Ecto neural progenitor cell (in vitro differentiated cells): ENCODE measurements at regions not wholly inside any gene's neighbourhood (a gene's known extent, or its start where the extent isn't known, plus 50 kb on each side); places are given as distances from the start of the nearest gene placed in this dataset.
A peak's percentile ranks its signal among the peaks of the same experiment; 100 is the strongest.

Experiments used
- DNase-seq: peaks from one replicate; pipeline ENCODE4 v3.0.0-alpha.2; 2018; ENCODE audit warnings: low spot score

DNA sequence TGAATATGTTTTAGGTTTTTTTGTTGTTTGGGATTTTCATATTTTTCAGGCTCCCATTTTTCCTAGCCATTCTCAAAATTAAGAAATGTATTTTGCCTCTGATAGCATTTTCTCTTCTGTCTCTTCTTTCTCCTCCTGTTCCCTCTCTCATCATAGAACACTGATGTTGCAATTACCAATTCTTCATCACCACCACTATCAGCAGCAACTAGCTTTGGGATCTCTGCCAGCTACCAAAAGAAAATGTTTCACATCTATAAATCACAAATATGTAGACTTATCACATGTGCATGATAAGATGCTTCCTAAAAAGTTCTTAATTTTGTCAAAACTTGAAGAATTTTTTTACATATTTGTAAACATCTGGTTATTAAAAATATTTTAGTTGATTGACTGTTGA lies 887.1 kb downstream of the MAT2B start:
- DNase-seq, result no peak

DNA sequence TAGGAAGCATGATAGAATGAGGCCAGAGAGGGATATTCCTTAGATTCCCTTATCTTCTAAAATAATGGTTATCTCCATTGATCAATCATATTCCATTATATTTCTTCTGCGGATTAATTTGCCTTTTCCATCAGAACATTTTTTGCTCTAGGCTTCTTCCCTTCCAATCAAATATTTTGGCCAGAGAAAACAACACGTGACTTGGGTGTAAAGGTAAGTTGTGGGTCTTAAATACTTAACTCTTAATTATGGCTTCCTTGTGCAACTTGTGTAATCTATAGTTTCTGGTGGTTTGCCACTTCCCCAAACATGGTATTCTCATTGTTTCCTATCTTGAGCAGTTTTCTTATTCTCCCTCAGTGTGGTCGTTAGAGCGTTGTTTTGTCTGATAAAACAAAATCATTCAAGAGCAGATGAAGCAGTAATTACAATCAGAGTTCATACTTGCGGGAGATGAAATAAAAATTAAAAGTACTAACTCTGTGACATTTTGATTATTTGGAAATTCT lies 889.3 kb downstream of the MAT2B start:
- DNase-seq, result no peak

DNA sequence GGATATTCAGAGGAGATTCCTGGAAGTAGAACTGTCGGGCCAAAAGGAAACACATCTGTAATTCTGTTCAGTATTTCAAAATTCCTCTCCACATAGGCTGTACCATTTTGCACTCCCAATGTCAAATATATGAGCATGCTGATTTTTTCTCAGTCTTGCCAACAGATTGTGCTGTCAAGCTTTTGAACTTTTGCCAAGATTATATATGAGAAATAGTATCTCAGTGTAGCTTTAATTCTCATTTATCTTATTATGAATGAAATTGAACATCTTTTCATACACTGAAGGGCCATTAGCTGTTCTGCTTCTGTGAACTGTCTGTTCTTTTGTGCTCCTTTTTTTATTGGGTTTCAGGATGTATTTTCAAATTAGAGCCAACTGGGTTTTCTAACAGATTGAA lies 907.1 kb downstream of the MAT2B start:
- DNase-seq, result no peak

DNA sequence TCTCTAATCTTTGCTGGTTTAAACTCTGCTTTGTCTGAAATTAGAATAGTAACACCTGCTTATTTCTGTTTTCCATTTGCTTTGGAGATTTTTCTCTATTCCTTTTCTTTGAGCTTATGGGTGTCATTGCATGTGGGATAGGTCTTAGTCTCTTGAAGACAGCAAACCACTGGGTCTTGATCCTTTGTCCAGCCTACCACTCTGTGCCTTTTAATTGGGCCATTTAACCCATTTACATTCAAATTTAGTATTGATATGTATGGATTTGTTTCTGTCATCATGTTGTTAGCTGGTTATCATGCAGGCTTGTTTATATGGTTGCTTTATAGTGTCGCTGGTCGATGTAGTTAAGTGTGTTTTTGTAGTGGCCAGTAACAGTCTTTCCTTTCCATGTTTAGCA lies 914.7 kb downstream of the MAT2B start:
- no peak for DNase-seq

DNA sequence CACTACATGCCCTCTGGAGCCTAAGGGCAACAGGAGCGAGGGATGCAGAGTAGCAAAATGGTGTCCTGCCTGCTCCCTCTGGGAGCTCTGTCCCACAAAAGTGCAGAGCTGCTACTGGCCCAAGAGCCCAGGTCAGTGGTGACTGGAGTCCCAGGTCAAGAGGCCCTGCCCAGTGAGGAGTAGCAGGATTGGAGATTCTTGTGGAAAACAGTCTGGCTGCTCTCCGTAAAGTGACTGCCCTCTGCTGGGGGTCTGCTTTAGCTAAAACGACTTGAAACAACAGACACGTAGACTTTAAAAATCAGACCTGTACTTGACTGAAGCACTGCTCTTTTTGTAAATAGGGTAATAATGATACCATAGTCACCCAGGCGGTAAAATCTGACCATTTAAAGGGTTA lies 917.0 kb downstream of the MAT2B start:
- peak; percentile 55 for DNase-seq

DNA sequence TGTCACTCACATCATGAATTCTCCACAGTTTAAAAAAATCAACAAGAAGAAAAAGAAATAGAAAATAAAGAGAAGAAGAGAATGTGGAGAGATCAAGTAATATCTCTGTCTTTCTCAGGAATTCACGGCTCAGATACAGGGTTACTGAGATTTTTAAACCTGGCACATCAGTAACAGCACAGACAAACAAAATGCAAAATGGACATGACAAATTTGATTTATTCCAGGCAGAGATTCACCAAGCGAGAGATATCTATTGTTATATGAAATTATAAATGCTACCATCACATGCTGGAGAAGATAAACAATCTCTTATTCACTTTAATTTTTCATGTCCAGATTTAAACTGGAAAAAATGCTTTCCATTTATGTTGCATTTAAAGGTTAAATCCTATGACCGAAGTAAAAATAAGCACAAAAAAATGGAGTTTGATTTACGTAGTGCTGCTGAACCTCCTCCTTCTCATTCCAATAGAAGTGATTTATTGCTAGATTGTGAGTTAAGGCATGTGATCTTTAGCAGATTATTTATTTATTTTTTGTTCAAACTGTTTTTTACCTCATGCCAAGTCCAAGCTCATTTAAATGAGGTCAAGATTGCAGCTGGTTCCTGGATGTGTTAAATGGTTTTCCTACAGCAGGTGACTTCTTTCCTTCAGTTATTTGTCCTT lies 926.4 kb downstream of the MAT2B start:
- no peak for DNase-seq

DNA sequence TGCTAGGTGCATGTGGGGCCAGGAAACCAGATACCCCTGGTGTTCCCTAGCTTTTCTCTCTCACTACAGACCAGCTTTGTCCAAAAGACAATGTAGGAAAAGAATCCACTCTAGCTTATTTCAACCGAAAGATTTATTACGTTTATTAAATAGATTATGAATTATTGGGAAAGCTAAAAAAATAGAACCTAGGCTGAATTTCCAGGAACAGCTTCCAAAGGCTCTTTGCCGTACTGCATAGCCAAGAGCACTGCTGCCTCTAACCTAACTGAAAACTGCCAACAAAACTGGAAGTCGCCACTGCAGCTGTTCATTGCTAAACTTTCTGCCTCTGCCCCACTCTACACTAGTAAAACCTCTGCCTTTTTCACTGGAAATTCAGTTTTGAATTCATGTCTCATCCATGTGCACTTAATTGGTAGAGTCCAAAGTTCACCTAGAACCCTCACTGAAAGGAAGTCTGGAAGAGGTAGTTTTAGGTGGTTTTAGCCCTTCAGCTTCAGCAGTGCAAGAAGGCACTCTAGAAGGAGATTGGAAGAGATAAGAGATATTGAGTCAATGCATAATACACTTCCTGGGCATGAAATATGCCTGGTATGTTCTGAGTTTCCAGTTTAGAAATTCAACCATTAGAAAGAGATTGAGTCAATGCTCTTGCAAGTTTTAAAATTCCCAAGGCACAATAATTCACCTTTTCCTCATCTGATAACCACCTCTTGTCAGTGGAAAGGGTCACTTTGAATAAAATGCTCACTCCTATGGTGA lies 927.9 kb downstream of the MAT2B start:
- no peak for DNase-seq

DNA sequence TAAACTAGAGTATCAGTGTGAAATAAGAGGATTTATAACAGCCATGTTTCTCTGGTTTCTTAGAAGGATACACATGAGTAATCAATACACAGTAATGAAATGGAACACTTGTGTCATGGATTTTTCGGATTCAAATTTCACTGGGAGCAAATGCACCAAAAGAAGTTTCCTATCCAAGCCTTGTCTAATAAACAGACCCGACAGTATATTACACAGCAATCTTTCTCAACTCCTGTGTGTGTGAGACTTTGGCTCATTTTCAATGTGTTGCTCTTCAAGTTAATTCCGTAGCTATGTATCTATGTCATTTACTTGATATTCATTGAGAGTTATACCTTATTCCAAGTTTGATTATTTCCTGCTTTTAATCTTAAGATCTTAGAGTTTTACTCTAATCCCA lies 930.2 kb downstream of the MAT2B start:
- no peak for DNase-seq

DNA sequence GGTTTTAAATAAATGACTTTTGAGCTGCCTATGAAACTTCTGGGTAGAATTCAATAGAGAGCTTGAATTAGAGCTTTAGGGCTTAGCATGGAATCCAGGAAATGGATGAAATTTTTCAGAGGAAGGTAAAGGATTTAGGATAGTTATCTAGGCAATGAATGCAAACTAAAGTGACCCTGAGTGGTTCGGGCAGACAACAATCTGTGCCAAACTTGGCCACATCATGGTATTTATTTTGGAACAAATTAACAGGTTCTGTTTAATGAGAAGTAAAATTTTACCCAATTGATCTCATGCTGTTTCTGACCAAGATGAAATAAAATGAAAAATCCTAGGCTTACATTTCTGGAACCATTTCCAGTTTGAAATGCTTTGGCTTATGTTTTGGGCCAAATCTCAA lies 934.4 kb downstream of the MAT2B start:
- DNase-seq, result no peak

DNA sequence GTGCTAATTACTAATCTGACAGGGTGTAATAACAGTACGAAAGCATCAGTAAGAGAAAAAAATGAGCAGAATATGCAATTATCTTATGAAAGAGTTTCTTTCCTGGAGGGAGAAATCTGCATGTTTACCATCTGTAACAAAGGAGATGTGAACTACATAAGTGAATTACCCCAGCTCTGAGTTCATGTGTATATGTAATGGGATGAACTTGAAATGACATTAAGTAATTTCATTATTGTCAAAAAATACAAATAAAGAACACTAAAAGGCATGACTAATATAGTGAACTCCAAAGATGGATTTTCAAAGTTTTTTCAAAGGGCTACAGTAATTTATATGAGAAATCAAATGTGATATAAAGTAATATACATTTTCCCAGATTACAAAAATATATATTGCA lies 944.0 kb downstream of the MAT2B start:
- no peak for DNase-seq

DNA sequence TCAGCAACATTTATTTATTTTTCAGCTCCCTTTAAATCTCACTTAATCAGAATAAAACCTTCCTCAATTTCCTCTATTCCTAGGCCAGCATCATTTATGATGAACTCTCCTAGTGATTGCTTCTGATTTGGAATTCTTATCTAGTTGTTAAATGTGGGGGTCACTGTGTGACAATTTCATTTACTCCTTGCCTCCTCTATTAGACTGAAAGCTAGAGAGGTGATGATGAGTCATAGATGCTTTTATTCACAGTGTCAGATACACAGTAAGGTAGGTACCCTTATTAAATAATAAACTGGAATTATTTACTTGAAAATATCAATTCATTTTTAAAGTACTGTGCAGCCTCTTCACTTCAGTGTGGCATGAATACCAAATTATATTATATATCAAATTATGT lies 960.6 kb downstream of the MAT2B start:
- DNase-seq, result no peak

DNA sequence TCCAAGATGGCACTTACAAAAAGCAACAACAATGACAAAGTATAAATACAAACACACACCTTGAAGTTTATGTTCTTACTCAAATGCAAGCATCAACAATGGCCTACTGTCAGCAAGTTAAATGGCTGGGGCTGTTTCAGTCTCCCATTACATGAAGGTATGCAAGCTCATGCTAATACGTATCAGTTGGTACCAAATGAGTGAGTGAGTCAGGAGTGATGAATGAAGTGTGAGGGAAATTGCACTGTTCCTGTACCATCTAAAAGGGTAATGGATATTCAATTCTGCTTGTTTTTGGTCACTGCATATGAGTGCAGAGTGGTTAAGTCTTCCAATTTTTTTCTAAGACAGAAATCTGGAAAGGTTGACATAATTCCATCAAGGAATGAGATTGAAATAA lies 964.9 kb downstream of the MAT2B start:
- DNase-seq, result no peak

DNA sequence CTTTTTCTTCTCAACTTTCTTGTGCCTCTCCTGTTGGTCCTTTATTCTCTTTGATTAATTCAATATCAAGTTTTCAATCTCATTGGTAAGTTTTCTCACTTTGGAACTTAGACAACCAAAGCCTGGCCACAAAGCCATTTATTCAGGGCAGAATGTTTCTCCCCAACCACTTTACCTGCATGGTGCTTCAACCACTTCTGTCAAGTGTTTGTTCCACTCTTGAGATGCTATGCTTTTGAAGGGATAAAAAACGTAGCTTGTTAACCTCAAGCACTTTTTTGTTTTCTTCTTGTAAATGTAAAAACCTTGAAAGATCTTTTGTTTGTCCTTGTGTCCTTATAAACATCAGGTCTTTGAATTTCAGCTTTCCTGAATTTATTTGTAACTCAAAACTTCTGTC lies 966.7 kb downstream of the MAT2B start:
- DNase-seq, result no peak

DNA sequence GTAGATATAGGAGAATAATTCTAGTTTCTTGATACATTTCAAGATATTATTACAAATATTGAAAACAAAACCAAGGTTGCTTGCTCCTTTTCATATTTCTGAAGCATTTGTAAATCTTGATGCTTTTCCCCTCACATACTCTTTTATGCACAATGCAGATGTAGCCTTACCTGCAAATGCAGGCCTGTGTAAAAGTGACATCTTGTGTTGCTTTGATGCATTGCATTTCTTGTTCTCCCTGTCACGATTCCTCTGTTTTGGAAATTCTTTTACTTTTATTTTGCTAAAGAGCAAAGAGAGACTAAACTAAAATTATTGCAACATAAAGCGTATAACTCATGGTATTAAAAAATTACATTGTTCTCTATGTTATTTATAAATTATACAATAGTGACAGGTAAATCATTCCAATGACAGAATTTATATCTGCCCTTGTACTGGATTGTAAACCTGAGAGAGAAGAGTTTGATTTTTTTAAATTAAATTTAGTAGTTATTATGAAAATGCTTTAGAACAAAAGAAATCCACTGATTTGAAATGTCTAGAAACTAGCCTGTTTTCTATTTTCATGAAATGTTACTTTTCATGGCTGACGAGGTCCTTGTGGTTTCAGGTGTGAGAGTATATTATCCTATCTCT lies 970.0 kb downstream of the MAT2B start:
- DNase-seq, result no peak

DNA sequence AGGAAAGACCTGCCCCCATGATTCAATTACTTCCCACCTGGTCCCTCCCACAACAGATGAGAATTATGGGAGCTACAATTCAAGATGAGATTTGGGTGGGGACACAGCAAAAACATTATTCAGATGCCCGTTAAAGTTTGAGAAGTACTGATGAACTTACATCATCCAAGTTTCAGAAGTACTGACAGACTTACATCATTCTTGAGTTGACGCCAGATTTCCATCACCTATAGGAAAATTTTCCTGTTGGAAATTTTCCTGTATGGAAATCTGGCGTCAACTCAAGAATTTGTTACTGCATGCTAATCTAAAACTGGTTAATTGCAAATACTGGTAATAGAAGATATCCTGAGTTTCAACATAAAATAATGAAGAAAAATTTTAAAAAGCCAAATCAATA lies 975.9 kb downstream of the MAT2B start:
- DNase-seq, result no peak

DNA sequence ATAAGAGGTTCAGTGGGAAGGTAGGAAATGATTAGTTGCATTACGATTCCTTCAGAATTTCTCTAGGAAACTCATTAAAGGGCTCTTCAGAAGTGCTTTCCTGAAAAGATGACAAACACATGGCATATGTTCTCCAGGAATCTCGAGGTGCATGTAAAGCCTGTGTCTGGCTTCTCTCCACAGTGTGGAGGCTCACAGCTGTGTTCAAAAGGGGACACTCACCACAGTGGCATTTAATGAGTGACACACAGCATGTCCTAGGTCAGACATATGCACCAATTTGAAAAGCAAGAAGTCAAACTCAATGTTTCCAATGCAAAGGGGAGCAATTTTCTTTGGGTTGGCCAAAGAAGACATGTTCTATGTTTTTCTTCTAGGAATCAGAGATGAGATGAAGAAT lies 976.9 kb downstream of the MAT2B start:
- DNase-seq, result no peak

DNA sequence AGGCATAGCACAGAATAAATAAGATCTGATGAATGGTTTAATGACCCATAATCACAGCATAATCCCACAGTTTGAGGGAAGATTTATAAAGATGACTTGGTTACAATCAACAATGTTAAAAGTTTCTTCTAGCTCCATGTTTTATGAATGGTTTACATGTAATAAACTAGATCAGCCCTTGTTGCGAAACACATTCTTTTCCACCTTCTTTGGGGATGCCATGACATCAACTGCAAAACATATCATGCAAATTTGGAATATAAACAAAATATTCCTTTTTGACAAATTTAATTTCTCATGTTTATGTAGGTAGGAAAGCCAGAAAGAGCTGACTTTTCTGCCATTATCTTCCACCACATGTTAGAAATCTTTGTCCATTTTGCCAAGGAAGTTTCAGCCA lies 979.5 kb downstream of the MAT2B start:
- no peak for DNase-seq

DNA sequence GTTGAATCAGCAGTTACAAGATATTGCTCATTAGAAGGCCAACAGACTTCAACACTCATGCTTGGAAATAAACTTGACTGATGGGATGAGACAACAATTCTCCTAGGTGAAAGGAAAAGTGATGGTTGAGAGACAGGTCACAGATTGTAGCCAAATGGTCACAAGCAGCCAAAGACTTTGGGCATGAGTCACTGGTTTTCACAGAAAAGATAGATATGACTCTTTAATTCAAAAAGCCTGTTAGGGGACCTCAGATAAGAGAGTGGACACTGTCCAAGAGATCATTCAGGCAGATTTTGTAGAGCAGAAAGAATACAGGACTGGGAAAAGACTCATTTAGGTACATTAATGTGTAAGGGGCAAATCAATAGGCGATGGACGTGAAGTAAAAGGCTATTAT lies 982.5 kb downstream of the MAT2B start:
- DNase-seq, result no peak

DNA sequence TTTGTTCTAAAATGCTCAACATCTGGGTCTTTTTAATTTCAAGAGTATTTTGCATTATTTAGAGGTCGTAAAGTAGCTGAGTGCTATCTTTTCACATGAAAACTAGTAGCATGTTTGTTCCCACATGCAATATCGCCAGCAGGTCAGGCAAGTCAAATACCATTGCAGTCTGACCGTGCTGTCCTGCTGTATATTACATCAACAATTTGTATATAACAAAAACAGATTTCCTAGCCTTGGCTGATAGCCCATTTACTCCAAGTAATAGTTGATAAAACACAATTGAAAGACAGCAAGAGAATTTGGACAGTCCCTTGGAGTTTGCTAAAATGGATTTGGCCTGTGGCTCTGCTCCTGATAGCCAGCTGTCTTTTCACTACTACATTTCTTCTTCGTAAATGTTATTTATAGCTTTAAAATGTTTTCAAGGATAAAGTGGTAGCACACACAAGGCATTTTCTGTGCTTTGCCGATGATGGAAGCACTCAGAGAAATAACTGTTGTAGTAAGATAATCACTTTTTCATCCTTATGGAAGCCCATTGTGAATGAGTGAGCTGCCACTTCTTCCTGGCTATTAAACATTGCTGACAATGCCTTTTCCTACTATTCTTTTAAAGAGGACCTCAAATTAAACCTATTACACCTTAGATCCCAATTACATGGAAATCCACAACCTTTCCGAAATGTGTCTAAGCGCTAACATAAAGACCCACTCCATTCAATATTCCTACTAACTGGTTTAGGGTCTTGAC lies 992.1 kb downstream of the MAT2B start:
- no peak for DNase-seq

DNA sequence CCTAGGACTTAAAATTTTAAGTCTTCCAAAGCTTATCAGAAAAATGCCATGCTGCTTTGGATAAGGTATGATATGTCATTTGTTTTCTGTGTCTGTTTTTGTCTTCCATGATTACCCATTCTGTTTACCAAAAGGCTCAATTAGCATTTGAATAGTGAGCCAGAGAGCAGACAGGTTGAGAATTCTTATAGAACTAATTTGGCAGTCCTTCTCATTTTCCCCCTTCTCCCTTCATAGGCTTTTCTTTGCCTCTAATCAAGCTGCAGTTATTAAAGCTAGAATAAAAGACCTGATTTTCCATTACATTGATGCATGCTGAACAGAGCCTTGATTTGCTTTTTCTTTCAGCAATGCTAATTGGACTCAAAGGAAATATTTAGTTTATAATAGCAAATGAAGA lies 993.0 kb downstream of the MAT2B start:
- no peak for DNase-seq

DNA sequence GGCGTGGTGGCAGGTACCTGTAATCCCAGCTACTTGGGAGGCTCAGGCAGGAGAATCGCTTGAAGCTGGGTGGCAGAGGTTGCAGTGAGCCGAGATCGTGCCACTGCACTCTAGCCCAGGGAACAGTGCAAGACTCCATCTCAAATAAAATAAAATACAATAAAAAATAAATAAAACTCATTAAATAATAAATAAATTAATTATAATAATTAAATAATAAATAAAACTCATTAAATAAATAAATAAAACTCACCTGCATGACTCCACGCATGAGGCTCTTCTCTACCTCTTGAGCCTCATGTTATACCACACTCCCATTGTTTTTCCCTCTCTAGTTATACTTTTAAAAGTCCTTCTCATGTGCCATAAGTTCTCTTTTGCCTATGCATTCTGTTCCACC lies 995.4 kb downstream of the MAT2B start:
- no peak for DNase-seq

DNA sequence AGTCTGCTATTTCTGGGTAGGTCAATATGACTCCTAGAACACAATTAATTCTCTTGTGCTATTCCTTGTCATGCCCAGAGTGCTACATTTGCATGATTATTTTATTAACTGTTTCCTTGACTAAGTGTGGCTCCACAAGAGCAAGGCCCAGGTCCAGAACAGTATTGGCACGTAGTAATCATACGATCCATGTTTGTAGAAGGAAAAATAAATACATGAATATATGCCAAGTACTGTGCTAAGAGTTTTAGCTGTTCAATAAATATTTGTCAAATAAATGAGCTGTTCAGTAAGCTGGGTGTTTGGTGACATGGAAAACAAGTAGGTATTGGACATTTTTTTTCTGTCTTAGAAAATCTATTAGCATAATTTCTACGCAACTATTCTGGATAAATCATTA lies 995.9 kb downstream of the MAT2B start:
- no peak for DNase-seq
